ENCODE measurements at regions not wholly inside any gene's neighbourhood (a gene's known extent, or its start where the extent isn't known, plus 50 kb on each side); places are given as distances from the start of the nearest gene placed in this dataset.

DNA sequence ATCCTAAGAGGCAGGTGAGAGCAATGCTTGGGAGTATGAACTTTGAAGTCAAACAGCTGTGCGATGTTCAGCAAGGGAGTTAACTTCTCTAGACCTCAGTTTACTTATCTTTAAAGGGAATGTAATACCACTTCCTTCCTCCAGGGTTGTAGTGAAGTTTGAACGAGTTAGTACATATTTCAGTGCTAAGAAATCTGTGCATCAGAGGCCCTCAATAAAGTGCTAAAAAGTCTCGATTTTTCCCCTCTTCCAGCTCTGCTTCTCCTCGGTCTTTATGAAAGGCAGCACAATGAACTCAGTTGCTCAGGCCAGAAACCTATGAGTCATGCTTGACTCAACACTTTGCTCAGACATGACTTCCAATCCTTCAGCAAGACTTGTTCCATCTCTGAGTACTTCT lies 418.9 kb downstream of the MDFIC start:
- DNase-seq (ENCODE audit: extremely low read depth in 1 of 4, low spot score in 3 of 4) (no peak), ATAC-seq (no peak), FAIRE-seq (no peak)
- Histone ChIP-seq H3K36me3 (ENCODE audit: control insufficient read depth, insufficient read depth, low read length) (no peaks in the 10 kb centered on the region), H3K9me3 (replicated peaks; ENCODE audit: control insufficient read depth, insufficient read depth, low read depth, low read length) (0 out of 2 replicates have a peak, but pooled peaks cover under 1% of the 10 kb centered on the region), H3K4me3 (no peak overlapping the region), H3K4me2 (ENCODE audit: insufficient read depth, low read length) (no peak overlapping the region), H3K27me3 (ENCODE audit: control insufficient read depth in 2 of 2, insufficient read depth in 2 of 2, low read length in 2 of 2) (no peaks in the 10 kb centered on the region), H3K4me1 (replicated peaks in 1 of 2; ENCODE audit: control insufficient read depth in 2 of 2, insufficient read depth in 2 of 2, low read length in 2 of 2) (no peaks in the 10 kb centered on the region), H3K27ac (ENCODE audit: extremely low read depth, low read depth, low read length) (no peak overlapping the region), H3K9ac (ENCODE audit: insufficient read depth in 1 of 2, low read depth in 2 of 2, low read length in 2 of 2) (no peak overlapping the region), H4K20me1 (replicated peaks; ENCODE audit: control insufficient read depth, insufficient read depth, low read length) (no peaks in the 10 kb centered on the region), H3K79me2 (ENCODE audit: control insufficient read depth, insufficient read depth, low read length) (no peaks in the 10 kb centered on the region), H3K9me1 (ENCODE audit: control insufficient read depth, insufficient read depth, low read length) (no peaks in the 10 kb centered on the region), H2AFZ (ENCODE audit: low read depth, low read length) (no peak overlapping the region)
- TF ChIP-seq TCFL5 (CRISPR knock-in tag; conservative IDR thresholded peaks at IDR 0.05) (no peak), U2AF1 (optimal IDR thresholded peaks at IDR 0.05; ENCODE audit: low read depth, low read length) (no peak), ZNF551 (CRISPR knock-in tag; IDR thresholded peaks at IDR 0.05) (no peak), ZNF253 (CRISPR knock-in tag; conservative IDR thresholded peaks at IDR 0.05) (no peak), GABPB1 (CRISPR knock-in tag; IDR thresholded peaks at IDR 0.05) (no peak), DIDO1 (tag; IDR thresholded peaks at IDR 0.05; ENCODE audit: low read depth) (no peak), ZZZ3 (IDR thresholded peaks at IDR 0.05) (no peak), ETV5 (CRISPR knock-in tag; IDR thresholded peaks at IDR 0.05; ENCODE audit: low read depth) (no peak), ZNF239 (CRISPR knock-in tag; IDR thresholded peaks at IDR 0.05) (no peak), MYBL2 (IDR thresholded peaks at IDR 0.05; ENCODE audit: low read depth) (no peak), MYBL2 (CRISPR knock-in tag; IDR thresholded peaks at IDR 0.05; ENCODE audit: borderline replicate concordance) (no peak), ZNF143 (CRISPR knock-in tag; IDR thresholded peaks at IDR 0.05) (no peak), ZNF408 (CRISPR knock-in tag; IDR thresholded peaks at IDR 0.05; ENCODE audit: low read depth) (no peak), PTTG1 (tag; IDR thresholded peaks at IDR 0.05; ENCODE audit: low read depth) (no peak), CC2D1A (IDR thresholded peaks at IDR 0.05) (no peak), KAT8 (IDR thresholded peaks at IDR 0.05; ENCODE audit: low read depth) (no peak), DACH1 (IDR thresholded peaks at IDR 0.05; ENCODE audit: partially characterized antibody) (no peak), ESRRA (IDR thresholded peaks at IDR 0.05; ENCODE audit: borderline replicate concordance, low read depth) (no peak)
- TF ChIP-seq, protein P1, sequence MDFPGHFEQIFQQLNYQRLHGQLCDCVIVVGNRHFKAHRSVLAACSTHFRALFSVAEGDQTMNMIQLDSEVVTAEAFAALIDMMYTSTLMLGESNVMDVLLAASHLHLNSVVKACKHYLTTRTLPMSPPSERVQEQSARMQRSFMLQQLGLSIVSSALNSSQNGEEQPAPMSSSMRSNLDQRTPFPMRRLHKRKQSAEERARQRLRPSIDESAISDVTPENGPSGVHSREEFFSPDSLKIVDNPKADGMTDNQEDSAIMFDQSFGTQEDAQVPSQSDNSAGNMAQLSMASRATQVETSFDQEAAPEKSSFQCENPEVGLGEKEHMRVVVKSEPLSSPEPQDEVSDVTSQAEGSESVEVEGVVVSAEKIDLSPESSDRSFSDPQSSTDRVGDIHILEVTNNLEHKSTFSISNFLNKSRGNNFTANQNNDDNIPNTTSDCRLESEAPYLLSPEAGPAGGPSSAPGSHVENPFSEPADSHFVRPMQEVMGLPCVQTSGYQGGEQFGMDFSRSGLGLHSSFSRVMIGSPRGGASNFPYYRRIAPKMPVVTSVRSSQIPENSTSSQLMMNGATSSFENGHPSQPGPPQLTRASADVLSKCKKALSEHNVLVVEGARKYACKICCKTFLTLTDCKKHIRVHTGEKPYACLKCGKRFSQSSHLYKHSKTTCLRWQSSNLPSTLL (IDR thresholded peaks at IDR 0.05) = no peak
- TF ChIP-seq, protein P2, sequence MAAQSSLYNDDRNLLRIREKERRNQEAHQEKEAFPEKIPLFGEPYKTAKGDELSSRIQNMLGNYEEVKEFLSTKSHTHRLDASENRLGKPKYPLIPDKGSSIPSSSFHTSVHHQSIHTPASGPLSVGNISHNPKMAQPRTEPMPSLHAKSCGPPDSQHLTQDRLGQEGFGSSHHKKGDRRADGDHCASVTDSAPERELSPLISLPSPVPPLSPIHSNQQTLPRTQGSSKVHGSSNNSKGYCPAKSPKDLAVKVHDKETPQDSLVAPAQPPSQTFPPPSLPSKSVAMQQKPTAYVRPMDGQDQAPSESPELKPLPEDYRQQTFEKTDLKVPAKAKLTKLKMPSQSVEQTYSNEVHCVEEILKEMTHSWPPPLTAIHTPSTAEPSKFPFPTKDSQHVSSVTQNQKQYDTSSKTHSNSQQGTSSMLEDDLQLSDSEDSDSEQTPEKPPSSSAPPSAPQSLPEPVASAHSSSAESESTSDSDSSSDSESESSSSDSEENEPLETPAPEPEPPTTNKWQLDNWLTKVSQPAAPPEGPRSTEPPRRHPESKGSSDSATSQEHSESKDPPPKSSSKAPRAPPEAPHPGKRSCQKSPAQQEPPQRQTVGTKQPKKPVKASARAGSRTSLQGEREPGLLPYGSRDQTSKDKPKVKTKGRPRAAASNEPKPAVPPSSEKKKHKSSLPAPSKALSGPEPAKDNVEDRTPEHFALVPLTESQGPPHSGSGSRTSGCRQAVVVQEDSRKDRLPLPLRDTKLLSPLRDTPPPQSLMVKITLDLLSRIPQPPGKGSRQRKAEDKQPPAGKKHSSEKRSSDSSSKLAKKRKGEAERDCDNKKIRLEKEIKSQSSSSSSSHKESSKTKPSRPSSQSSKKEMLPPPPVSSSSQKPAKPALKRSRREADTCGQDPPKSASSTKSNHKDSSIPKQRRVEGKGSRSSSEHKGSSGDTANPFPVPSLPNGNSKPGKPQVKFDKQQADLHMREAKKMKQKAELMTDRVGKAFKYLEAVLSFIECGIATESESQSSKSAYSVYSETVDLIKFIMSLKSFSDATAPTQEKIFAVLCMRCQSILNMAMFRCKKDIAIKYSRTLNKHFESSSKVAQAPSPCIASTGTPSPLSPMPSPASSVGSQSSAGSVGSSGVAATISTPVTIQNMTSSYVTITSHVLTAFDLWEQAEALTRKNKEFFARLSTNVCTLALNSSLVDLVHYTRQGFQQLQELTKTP (IDR thresholded peaks at IDR 0.05; ENCODE audit: low read depth in 1 of 2, partially characterized antibody in 2 of 2) = no peak
- intact Hi-C loops (cut with micrococcal nuclease) (no loop called here), in situ Hi-C loops (cut with MboI) (no loop called here)
- POLR2A ChIA-PET = no interaction called here
- CTCF ChIA-PET (ENCODE audit: low intra/inter-chr PET ratio) = no interaction called here
- BruUV-seq (replicated peaks) = no TSS peak
- 1% methylated on average over 4 of the region's 4 CpGs for WGBS (ENCODE audit: insufficient coverage, low coverage, missing lambda C conversion rate)
